Thyroid gland (tissue), 4 donors: ENCODE measurements at regions not wholly inside any gene's neighbourhood (a gene's known extent, or its start where the extent isn't known, plus 50 kb on each side); places are given as distances from the start of the nearest gene placed in this dataset.

Experiments used
- DNase-seq, 2 donors: peaks; one replicate each; pipeline ENCODE4 v3.0.0-alpha.2; 2019
- H3K27ac ChIP-seq, 3 donors: fragments of 200-600 bp; sonication (generic); 1 replicate in 2 of 3; 2 replicates in 1 of 3; pipeline ENCODE4 v1.5.1; 2016 to 2019; ENCODE audit warnings: mild to moderate bottlenecking in 1 of 3, moderate library complexity in 1 of 3
- H3K27me3 ChIP-seq: fragments of 200-600 bp; sonication (generic); one replicate; pipeline ENCODE4 v1.5.1; 2019
- H3K36me3 ChIP-seq, 2 donors: fragments of 200-600 bp; sonication (generic); one replicate each; pipeline ENCODE4 v1.5.1; 2016 to 2019
- H3K4me1 ChIP-seq, 2 donors: fragments of 200-600 bp; sonication (generic); one replicate each; pipeline ENCODE4 v1.5.1; 2017 to 2019
- H3K4me3 ChIP-seq, 3 donors: fragments of 200-600 bp; sonication (generic); replicated peaks in 1 of 3; 1 replicate in 2 of 3; 2 replicates in 1 of 3; pipeline ENCODE4 v1.5.1; 2016; ENCODE audit warnings: mild to moderate bottlenecking in 1 of 3
- H3K9me3 ChIP-seq: fragments of 200-600 bp; sonication (generic); one replicate; pipeline ENCODE4 v1.5.1; 2017
- CTCF ChIP-seq, 6 experiments: fragments of 200-600 bp in 3 of 6; fragments of 450-650 bp in 3 of 6; sonication (generic) in 3 of 6; IDR thresholded peaks; one replicate each; pipeline ENCODE4 v1.5.1; 2016 to 2019; ENCODE audit warnings: antibody characterized with exemption in 6 of 6, mild to moderate bottlenecking in 2 of 6, inconsistent platforms in 1 of 6, moderate library complexity in 1 of 6
- POLR2A ChIP-seq, 2 donors: fragments of 450-650 bp; IDR thresholded peaks; one replicate each; pipeline ENCODE4 v1.6.1; 2017; ENCODE audit warnings: antibody characterized with exemption in 2 of 2, mild to moderate bottlenecking in 2 of 2, moderate library complexity in 1 of 2
- WGBS, 2 donors: methylation state at CpG; one replicate each; pipeline ENCODE4 v1.1.5; 2017; 5-methylcytosine and 5-hydroxymethylcytosine counted together
- intact Hi-C: fragments of 100-400 bp; cut with DNase I; formaldehyde crosslinking; loops from one replicate; pipeline ENCODE4 v1.15.1; 2023

- Histone ChIP-seq H3K36me3 (no peaks in the 10 kb centered on the region), H3K4me1 (peaks cover 13 to 31% of the 10 kb centered on the region in 2 donors), H3K4me3 (no peak overlapping the region), H3K27ac (no peak overlapping the region), H3K9me3 (no peaks in the 10 kb centered on the region), H3K27me3 (no peaks in the 10 kb centered on the region)
- 82% methylated on average over 1 of the region's 1 CpG for WGBS, 2 donors
- no peak for TF ChIP-seq CTCF (IDR thresholded peaks at IDR 0.05)
- TF ChIP-seq POLR2A (IDR thresholded peaks at IDR 0.05): no peak
- intact Hi-C loops: no loop called here
- no peak for DNase-seq
Observed at GRCh38 chr21:34266351-34266750, 97.5 kb upstream of the KCNE2 start.

- Histone ChIP-seq H3K9me3 (no peaks in the 10 kb centered on the region), H3K27ac (no peak overlapping the region), H3K27me3 (no peaks in the 10 kb centered on the region), H3K36me3 (no peaks in the 10 kb centered on the region), H3K4me1 (peaks cover 0 to 13% of the 10 kb centered on the region in 2 donors), H3K4me3 (no peak overlapping the region)
- TF ChIP-seq POLR2A (IDR thresholded peaks at IDR 0.05): no peak
- intact Hi-C loops: no loop called here
- 83 to 93% methylated on average over 8 of the region's 8 CpGs for whole genome bisulfite sequencing, 2 donors
- no peak for DNase-seq
Observed at GRCh38 chr21:34268493-34268892, 95.3 kb upstream of the KCNE2 start.

- DNase-seq: no peak
- Histone ChIP-seq H3K9me3 (no peaks in the 10 kb centered on the region), H3K4me1 (peaks cover 0 to 10% of the 10 kb centered on the region in 2 donors), H3K36me3 (no peaks in the 10 kb centered on the region), H3K27me3 (no peaks in the 10 kb centered on the region), H3K4me3 (no peak overlapping the region), H3K27ac (no peak overlapping the region)
- intact Hi-C loops: no loop called here
- no peak for TF ChIP-seq CTCF (IDR thresholded peaks at IDR 0.05)
- TF ChIP-seq POLR2A (IDR thresholded peaks at IDR 0.05): no peak
- WGBS, 2 donors: 90 to 91% methylated on average over 6 of the region's 6 CpGs
Observed at GRCh38 chr21:34270411-34270810, 93.4 kb upstream of the KCNE2 start.

- TF ChIP-seq POLR2A (IDR thresholded peaks at IDR 0.05) (no peak), CTCF (IDR thresholded peaks at IDR 0.05) (no peak)
- Histone ChIP-seq H3K27ac (no peak overlapping the region), H3K27me3 (no peaks in the 10 kb centered on the region), H3K4me3 (no peak overlapping the region), H3K36me3 (no peaks in the 10 kb centered on the region), H3K9me3 (no peaks in the 10 kb centered on the region), H3K4me1 (peaks cover 0 to under 1% of the 10 kb centered on the region in 2 donors)
- intact Hi-C loops: no loop called here
- no peak for DNase-seq
- WGBS, 2 donors: 92 to 98% methylated on average over 2 of the region's 2 CpGs
Observed at GRCh38 chr21:34271189-34271851, 92.5 kb upstream of the KCNE2 start.

GRCh38 chr21:34272321-34272720 lies 91.5 kb upstream of the KCNE2 start:
- no peaks in the 10 kb centered on the region for H3K4me1 ChIP-seq
- no peaks in the 10 kb centered on the region for H3K27me3 ChIP-seq
- 89% methylated on average over 5 of the region's 5 CpGs for WGBS, 2 donors
- no peaks in the 10 kb centered on the region for H3K9me3 ChIP-seq
- intact Hi-C loops: no loop called here
- H3K4me3 ChIP-seq: no peak overlapping the region
- TF ChIP-seq CTCF (IDR thresholded peaks at IDR 0.05) (no peak), POLR2A (IDR thresholded peaks at IDR 0.05) (no peak)
- no peaks in the 10 kb centered on the region for H3K36me3 ChIP-seq
- no peak overlapping the region for H3K27ac ChIP-seq
- no peak for DNase-seq
